Mesendoderm (in vitro differentiated cells): ENCODE measurements at regions not wholly inside any gene's neighbourhood (a gene's known extent, or its start where the extent isn't known, plus 50 kb on each side); places are given as distances from the start of the nearest gene placed in this dataset.

Source experiments
- DNase-seq: peaks from one replicate; pipeline ENCODE4 v3.0.0; 2013
- H2AK5ac ChIP-seq: 2 replicates; pipeline ENCODE4 v1.6.1; 2013; ENCODE audit warnings: low read length, inconsistent platforms
- H2BK120ac ChIP-seq: 2 replicates; pipeline ENCODE4 v1.6.1; 2013; ENCODE audit warnings: low read depth, mild to moderate bottlenecking, low read length, moderate library complexity, mixed read lengths
- H2BK15ac ChIP-seq: replicated peaks from 2 replicates; pipeline ENCODE4 v1.6.1; 2013; ENCODE audit warnings: low read depth, mild to moderate bottlenecking, moderate library complexity
- H2BK5ac ChIP-seq: 2 replicates; pipeline ENCODE4 v1.6.1; 2013; ENCODE audit warnings: low read length, inconsistent platforms
- H3K18ac ChIP-seq: 2 replicates; pipeline ENCODE4 v1.6.1; 2013; ENCODE audit warnings: mild to moderate bottlenecking, low read length, mixed read lengths
- H3K23ac ChIP-seq: one replicate; pipeline ENCODE4 v1.6.1; 2013; ENCODE audit warnings: low read length
- H3K27ac ChIP-seq: 2 replicates; pipeline ENCODE4 v1.5.1; 2013; ENCODE audit warnings: low read depth, mild to moderate bottlenecking, inconsistent platforms, low read length, moderate library complexity
- H3K27me3 ChIP-seq: 2 replicates; pipeline ENCODE4 v1.6.1; 2013; ENCODE audit warnings: low read length, control low read depth, mild to moderate bottlenecking, inconsistent platforms; ENCODE audit not compliant: insufficient read depth, poor library complexity
- H3K36me3 ChIP-seq: 2 replicates; pipeline ENCODE4 v1.6.1; 2013; ENCODE audit warnings: low read length, inconsistent platforms; ENCODE audit not compliant: control insufficient read depth, insufficient read depth
- H3K4ac ChIP-seq: one replicate; pipeline ENCODE4 v1.6.1; 2013; ENCODE audit warnings: low read depth, mild to moderate bottlenecking, low read length, moderate library complexity
- H3K4me1 ChIP-seq: 2 replicates; pipeline ENCODE4 v1.6.1; 2013; ENCODE audit warnings: low read depth, low read length, inconsistent platforms; ENCODE audit not compliant: control insufficient read depth
- H3K4me2 ChIP-seq: 2 replicates; pipeline ENCODE4 v1.6.1; 2013; ENCODE audit warnings: low read length
- H3K4me3 ChIP-seq: 2 replicates; pipeline ENCODE4 v1.5.1; 2013; ENCODE audit warnings: mild to moderate bottlenecking, low read length
- H3K56ac ChIP-seq: one replicate; pipeline ENCODE4 v1.6.1; 2013; ENCODE audit warnings: low read length
- H3K79me1 ChIP-seq: 2 replicates; pipeline ENCODE4 v1.6.1; 2013; ENCODE audit warnings: low read length, inconsistent platforms
- H3K79me2 ChIP-seq: 2 replicates; pipeline ENCODE4 v1.6.1; 2013; ENCODE audit warnings: mild to moderate bottlenecking, low read length; ENCODE audit not compliant: control insufficient read depth, insufficient read depth
- H3K9ac ChIP-seq: 2 replicates; pipeline ENCODE4 v1.6.1; 2013; ENCODE audit warnings: low read length, inconsistent platforms
- H4K5ac ChIP-seq: one replicate; pipeline ENCODE4 v1.6.1; 2013; ENCODE audit warnings: low read length
- H4K8ac ChIP-seq: one replicate; pipeline ENCODE4 v1.6.1; 2013; ENCODE audit warnings: low read depth, mild to moderate bottlenecking, control low read depth, low read length, moderate library complexity
- WGBS: extraction: QIAGEN DNeasy Blood & Tissue Kit; methylation state at CpG from one replicate; pipeline ENCODE4 v1.1.7; 2013; ENCODE audit warnings: low lambda C conversion rate, missing lambda C conversion rate; ENCODE audit not compliant: insufficient coverage; ENCODE audit errors: extremely low coverage; 5-methylcytosine and 5-hydroxymethylcytosine counted together

GRCh38 chr1:165994107-165994506, 166.7 kb downstream of the UCK2 start:
- H4K8ac ChIP-seq = no peak overlapping the region
- H2BK120ac ChIP-seq = no peak overlapping the region

GRCh38 chr1:165999826-166000225, 167.0 kb downstream of the FAM78B start:
- Histone ChIP-seq H4K8ac (no peak overlapping the region), H4K5ac (no peak overlapping the region), H3K79me2 (no peaks in the 10 kb centered on the region), H3K18ac (no peak overlapping the region), H3K27ac (no peak overlapping the region), H3K4ac (no peak overlapping the region), H3K27me3 (no peaks in the 10 kb centered on the region), H3K4me2 (no peak overlapping the region), H2BK15ac (no peak overlapping the region), H2AK5ac (no peak overlapping the region), H3K23ac (no peak overlapping the region), H3K9ac (no peak overlapping the region), H3K4me3 (no peak overlapping the region), H3K79me1 (no peaks in the 10 kb centered on the region), H2BK120ac (no peak overlapping the region), H3K36me3 (no peaks in the 10 kb centered on the region), H3K56ac (no peak overlapping the region), H2BK5ac (no peak overlapping the region), H3K4me1 (no peaks in the 10 kb centered on the region)
- DNase-seq = no peak
- WGBS = no CpG with 5 or more reads among the region's 4 CpGs

More at GRCh38 chr1:165994107-165994506, 166.7 kb downstream of the UCK2 start:
- Histone ChIP-seq H3K4ac (no peak overlapping the region), H3K18ac (no peak overlapping the region), H3K23ac (no peak overlapping the region), H3K56ac (no peak overlapping the region), H4K5ac (no peak overlapping the region), H2BK5ac (no peak overlapping the region), H3K9ac (no peak overlapping the region), H3K4me1 (no peaks in the 10 kb centered on the region), H3K27me3 (no peaks in the 10 kb centered on the region), H2BK15ac (no peak overlapping the region), H3K36me3 (no peaks in the 10 kb centered on the region), H3K79me1 (no peaks in the 10 kb centered on the region), H3K27ac (no peak overlapping the region), H2AK5ac (no peak overlapping the region), H3K4me3 (no peak overlapping the region), H3K79me2 (no peaks in the 10 kb centered on the region), H3K4me2 (no peak overlapping the region)
- no peak for DNase-seq
- no CpG with 5 or more reads among the region's 4 CpGs for WGBS

GRCh38 chr1:166007176-166007575, 159.6 kb downstream of the FAM78B start:
- Histone ChIP-seq H3K4ac (no peak overlapping the region), H2BK15ac (no peak overlapping the region), H3K4me1 (no peaks in the 10 kb centered on the region), H3K79me2 (no peaks in the 10 kb centered on the region), H3K18ac (no peak overlapping the region), H2AK5ac (no peak overlapping the region), H3K56ac (no peak overlapping the region), H3K9ac (no peak overlapping the region), H4K8ac (no peak overlapping the region), H3K23ac (no peak overlapping the region), H4K5ac (no peak overlapping the region), H3K27ac (no peak overlapping the region), H2BK120ac (no peak overlapping the region), H3K4me2 (no peak overlapping the region), H3K27me3 (no peaks in the 10 kb centered on the region), H3K4me3 (no peak overlapping the region), H2BK5ac (no peak overlapping the region), H3K79me1 (no peaks in the 10 kb centered on the region), H3K36me3 (no peaks in the 10 kb centered on the region)
- WGBS = no CpG with 5 or more reads among the region's 1 CpG
- DNase-seq = no peak

- Histone ChIP-seq H2BK15ac (no peak overlapping the region), H3K4me1 (no peaks in the 10 kb centered on the region), H2BK5ac (no peak overlapping the region), H2BK120ac (no peak overlapping the region), H3K4me3 (no peak overlapping the region), H3K4ac (no peak overlapping the region), H3K9ac (no peak overlapping the region), H3K27me3 (no peaks in the 10 kb centered on the region), H3K79me2 (no peaks in the 10 kb centered on the region), H3K79me1 (no peaks in the 10 kb centered on the region), H3K4me2 (no peak overlapping the region), H2AK5ac (no peak overlapping the region), H3K18ac (no peak overlapping the region), H3K23ac (no peak overlapping the region), H3K27ac (no peak overlapping the region), H3K36me3 (no peaks in the 10 kb centered on the region), H4K8ac (no peak overlapping the region), H4K5ac (no peak overlapping the region), H3K56ac (no peak overlapping the region)
- no CpG with 5 or more reads among the region's 4 CpGs for WGBS
- no peak for DNase-seq
Observed at GRCh38 chr1:166013232-166013631, 153.6 kb downstream of the FAM78B start.

GRCh38 chr1:166017395-166017794, 149.4 kb downstream of the FAM78B start:
- peak; percentile 45 for DNase-seq
- no CpG with 5 or more reads among the region's 3 CpGs for WGBS
- H3K9ac ChIP-seq = no peak overlapping the region

More at GRCh38 chr1:166017395-166017794, 149.4 kb downstream of the FAM78B start:
- H3K79me2 ChIP-seq = no peaks in the 10 kb centered on the region
- no peak overlapping the region for H3K4ac ChIP-seq
- no peak overlapping the region for H3K56ac ChIP-seq
- H2BK5ac ChIP-seq = no peak overlapping the region
- no peak overlapping the region for H4K8ac ChIP-seq
- H3K36me3 ChIP-seq = no peaks in the 10 kb centered on the region
- no peak overlapping the region for H3K18ac ChIP-seq
- H3K4me3 ChIP-seq = no peak overlapping the region
- H2BK15ac ChIP-seq = no peak overlapping the region
- H3K23ac ChIP-seq = no peak overlapping the region
- H4K5ac ChIP-seq = no peak overlapping the region
- H2BK120ac ChIP-seq = no peak overlapping the region
- no peaks in the 10 kb centered on the region for H3K27me3 ChIP-seq
- no peak overlapping the region for H2AK5ac ChIP-seq
- no peak overlapping the region for H3K4me2 ChIP-seq
- H3K27ac ChIP-seq = no peak overlapping the region
- no peaks in the 10 kb centered on the region for H3K79me1 ChIP-seq
- H3K4me1 ChIP-seq = no peaks in the 10 kb centered on the region
